ENCODE measurements at regions not wholly inside any gene's neighbourhood (a gene's known extent, or its start where the extent isn't known, plus 50 kb on each side); places are given as distances from the start of the nearest gene placed in this dataset.

- Histone ChIP-seq H3K4me1 (peaks cover 0 to 34% (median 28%) of the 10 kb centered on the region in 4 donors), H3K27me3 (no peaks in the 10 kb centered on the region), H3K9me3 (no peaks in the 10 kb centered on the region), H3K4me3 (no peak overlapping the region), H3K27ac (no peak overlapping the region), H3K36me3 (no peaks in the 10 kb centered on the region)
- intact Hi-C loops (cut with DNase I) = no loop called here
- DNase-seq = no peak
- WGBS, 2 donors = 89 to 93% methylated on average over 10 of the region's 10 CpGs
- TF ChIP-seq EP300 (IDR thresholded peaks at IDR 0.05) = no peak
- no peak for TF ChIP-seq CTCF (IDR thresholded peaks at IDR 0.05)
- TF ChIP-seq POLR2AphosphoS5 (IDR thresholded peaks at IDR 0.05) = peak in 1 of 4 donors; percentile 16
These were observed 123.2 kb upstream of the KLF6 start for GRCh38 chr10:3908183-3908582.

- Histone ChIP-seq H3K36me3 (no peaks in the 10 kb centered on the region), H3K27me3 (no peaks in the 10 kb centered on the region), H3K4me3 (no peak overlapping the region), H3K9me3 (no peaks in the 10 kb centered on the region), H3K4me1 (peaks cover 0 to 39% (median 30%) of the 10 kb centered on the region in 4 donors), H3K27ac (peak overlapping the region; percentile 29 to 73 (median 59))
- TF ChIP-seq POLR2AphosphoS5 (IDR thresholded peaks at IDR 0.05) = no peak
- no peak for TF ChIP-seq POLR2A (IDR thresholded peaks at IDR 0.05)
- TF ChIP-seq CTCF (IDR thresholded peaks at IDR 0.05) = no peak
- TF ChIP-seq EP300 (IDR thresholded peaks at IDR 0.05) = no peak
- 82 to 90% methylated on average over 6 of the region's 6 CpGs for WGBS, 2 donors
- peak; percentile 74 for DNase-seq
- intact Hi-C loops (cut with DNase I) = no loop called here
These were observed 122.5 kb upstream of the KLF6 start for GRCh38 chr10:3907514-3907913.

- intact Hi-C loops (cut with DNase I) = no loop called here
These were observed 121.6 kb upstream of the KLF6 start for GRCh38 chr10:3906511-3907111.

GRCh38 chr10:3904419-3904960 is 119.5 kb upstream of the KLF6 start:
- TF ChIP-seq POLR2AphosphoS5 (IDR thresholded peaks at IDR 0.05) (no peak), EP300 (IDR thresholded peaks at IDR 0.05) (no peak), CTCF (IDR thresholded peaks at IDR 0.05) (no peak), POLR2A (IDR thresholded peaks at IDR 0.05) (no peak)
- Histone ChIP-seq H3K9me3 (no peaks in the 10 kb centered on the region), H3K27ac (no peak overlapping the region), H3K27me3 (no peaks in the 10 kb centered on the region), H3K4me3 (no peak overlapping the region), H3K4me1 (peaks cover 0 to 25% (median 21%) of the 10 kb centered on the region in 4 donors), H3K36me3 (no peaks in the 10 kb centered on the region)
- intact Hi-C loops (cut with DNase I) = no loop called here
- 74 to 81% methylated on average over 5 of the region's 5 CpGs for WGBS, 2 donors
- DNase-seq = no peak

More at GRCh38 chr10:3906511-3907111, 121.6 kb upstream of the KLF6 start:
- Histone ChIP-seq H3K4me3 (no peak overlapping the region), H3K27me3 (no peaks in the 10 kb centered on the region), H3K9me3 (no peaks in the 10 kb centered on the region), H3K4me1 (peaks cover 0 to 34% (median 28%) of the 10 kb centered on the region in 4 donors), H3K36me3 (no peaks in the 10 kb centered on the region), H3K27ac (peak overlapping the region; percentile 29 to 73 (median 59))
- DNase-seq = peak; percentile 82
- WGBS, 2 donors = 37 to 54% methylated on average over 17 of the region's 17 CpGs
- TF ChIP-seq POLR2A (IDR thresholded peaks at IDR 0.05) (no peak), CTCF (IDR thresholded peaks at IDR 0.05) (no peak), EP300 (IDR thresholded peaks at IDR 0.05) (no peak), POLR2AphosphoS5 (IDR thresholded peaks at IDR 0.05) (peak in 1 of 4 donors; percentile 9)

Measured in sigmoid colon (tissue), 6 donors.